H9 (cell line): ENCODE measurements at regions not wholly inside any gene's neighbourhood (a gene's known extent, or its start where the extent isn't known, plus 50 kb on each side); places are given as distances from the start of the nearest gene placed in this dataset.

Experiments
- DNase-seq: peaks from one replicate; pipeline ENCODE4 v3.0.0-alpha.2; 2017
- H2AFZ ChIP-seq: one replicate; pipeline ENCODE4 v1.6.1; 2013; ENCODE audit warnings: mild to moderate bottlenecking, low read length, control low read depth, moderate library complexity
- H2AK5ac ChIP-seq: 2 replicates; pipeline ENCODE4 v1.6.1; 2013; ENCODE audit warnings: low read length, control low read depth, mixed read lengths; ENCODE audit not compliant: insufficient read length
- H2BK120ac ChIP-seq: one replicate; pipeline ENCODE4 v1.6.1; 2013; ENCODE audit warnings: low read depth, mild to moderate bottlenecking, low read length, control low read depth, inconsistent platforms; ENCODE audit not compliant: poor library complexity, severe bottlenecking
- H2BK12ac ChIP-seq: 2 replicates; pipeline ENCODE4 v1.6.1; 2013; ENCODE audit warnings: low read length, control low read depth, mixed read lengths, low read depth; ENCODE audit not compliant: insufficient read length
- H2BK15ac ChIP-seq: 2 replicates; pipeline ENCODE4 v1.6.1; 2013; ENCODE audit warnings: low read depth, low read length, control low read depth
- H2BK20ac ChIP-seq: one replicate; pipeline ENCODE4 v1.6.1; 2013; ENCODE audit warnings: low read depth, mild to moderate bottlenecking, low read length, control low read depth, inconsistent platforms; ENCODE audit not compliant: poor library complexity, severe bottlenecking
- H2BK5ac ChIP-seq: 2 replicates; pipeline ENCODE4 v1.6.1; 2013; ENCODE audit warnings: low read length, control low read depth, mixed read lengths; ENCODE audit not compliant: insufficient read length
- H3K14ac ChIP-seq: 2 replicates; pipeline ENCODE4 v1.6.1; 2013; ENCODE audit warnings: low read length, control low read depth; ENCODE audit not compliant: insufficient read depth
- H3K18ac ChIP-seq: 2 replicates; pipeline ENCODE4 v1.6.1; 2013; ENCODE audit warnings: low read depth, mild to moderate bottlenecking, mixed read lengths, low read length, control low read depth; ENCODE audit not compliant: insufficient read length
- H3K23ac ChIP-seq: 2 replicates; pipeline ENCODE4 v1.6.1; 2013; ENCODE audit warnings: low read length, control low read depth, mixed read lengths, low read depth; ENCODE audit not compliant: insufficient read length
- H3K23me2 ChIP-seq: 2 replicates; pipeline ENCODE4 v1.6.1; 2013; ENCODE audit warnings: low read depth, mild to moderate bottlenecking, mixed read lengths, low read length, control low read depth; ENCODE audit not compliant: insufficient read length, poor library complexity, severe bottlenecking
- H3K27ac ChIP-seq: 2 replicates; pipeline ENCODE4 v1.5.1; 2013; ENCODE audit warnings: low read length, control low read depth, mixed read lengths, low read depth; ENCODE audit not compliant: insufficient read length
- H3K27me3 ChIP-seq: 2 replicates; pipeline ENCODE4 v1.6.1; 2013; ENCODE audit warnings: low read length, control low read depth, inconsistent platforms; ENCODE audit not compliant: insufficient read depth
- H3K4ac ChIP-seq: 2 replicates; pipeline ENCODE4 v1.6.1; 2013; ENCODE audit warnings: low read depth, mild to moderate bottlenecking, control low read depth, inconsistent platforms, low read length, moderate library complexity
- H3K4me1 ChIP-seq: 2 replicates; pipeline ENCODE4 v1.6.1; 2013; ENCODE audit warnings: low read length, control low read depth, inconsistent platforms; ENCODE audit not compliant: insufficient read depth
- H3K4me2 ChIP-seq: 2 replicates; pipeline ENCODE4 v1.6.1; 2013; ENCODE audit warnings: low read length, control low read depth, mixed read lengths; ENCODE audit not compliant: insufficient read length, insufficient read depth
- H3K56ac ChIP-seq: 2 replicates; pipeline ENCODE4 v1.6.1; 2013; ENCODE audit warnings: low read depth, mild to moderate bottlenecking, mixed read lengths, low read length, control low read depth; ENCODE audit not compliant: insufficient read length
- H3K79me1 ChIP-seq: 2 replicates; pipeline ENCODE4 v1.6.1; 2013; ENCODE audit warnings: low read depth, mild to moderate bottlenecking, moderate library complexity, low read length, control low read depth, inconsistent platforms; ENCODE audit not compliant: insufficient read depth, poor library complexity, severe bottlenecking
- H3K79me2 ChIP-seq: 2 replicates; pipeline ENCODE4 v1.6.1; 2013; ENCODE audit warnings: low read length, control low read depth, inconsistent platforms; ENCODE audit not compliant: insufficient read depth
- H3K9ac ChIP-seq: 2 replicates; pipeline ENCODE4 v1.6.1; 2013; ENCODE audit warnings: low read length, control low read depth, mixed read lengths; ENCODE audit not compliant: insufficient read length; ENCODE audit errors: extremely low read depth
- H3K9me3 ChIP-seq: one replicate; pipeline ENCODE4 v1.6.1; 2013; ENCODE audit warnings: low read depth, low read length, inconsistent platforms; ENCODE audit not compliant: control insufficient read depth
- H3T11ph ChIP-seq: one replicate; pipeline ENCODE4 v1.6.1; 2013; ENCODE audit warnings: mild to moderate bottlenecking, low read length, control low read depth, inconsistent platforms
- H4K20me1 ChIP-seq: one replicate; pipeline ENCODE4 v1.6.1; 2013; ENCODE audit not compliant: control insufficient read depth, insufficient read length, insufficient read depth
- H4K5ac ChIP-seq: 2 replicates; pipeline ENCODE4 v1.6.1; 2013; ENCODE audit warnings: low read depth, mild to moderate bottlenecking, mixed read lengths, low read length, control low read depth; ENCODE audit not compliant: insufficient read length
- H4K8ac ChIP-seq: replicated peaks from 2 replicates; pipeline ENCODE4 v1.6.1; 2013; ENCODE audit warnings: low read length, control low read depth, mixed read lengths, low read depth; ENCODE audit not compliant: insufficient read length
- H4K91ac ChIP-seq: 2 replicates; pipeline ENCODE4 v1.6.1; 2013; ENCODE audit warnings: low read depth, mild to moderate bottlenecking, moderate library complexity, mixed read lengths, low read length, control low read depth; ENCODE audit not compliant: insufficient read length
- H3K27ac Mint-ChIP-seq, 3 experiments: 2 replicates in 2 of 3; 3 replicates in 1 of 3; pipeline ENCODE4 v1.8.0; 2020 to 2021; ENCODE audit warnings: mixed read lengths in 3 of 3, mild to moderate bottlenecking in 1 of 3, moderate library complexity in 1 of 3
- H3K27me3 Mint-ChIP-seq: 2 replicates; pipeline ENCODE4 v1.8.0; 2021; ENCODE audit warnings: low read depth, mild to moderate bottlenecking, moderate library complexity, mixed read lengths
- H3K36me3 Mint-ChIP-seq, 3 experiments: 2 replicates in 2 of 3; 3 replicates in 1 of 3; pipeline ENCODE4 v1.8.0; 2020 to 2021; ENCODE audit warnings: low read depth in 3 of 3, mixed read lengths in 3 of 3; ENCODE audit not compliant: insufficient read depth in 1 of 3
- H3K4me1 Mint-ChIP-seq, 2 experiments: 2 replicates each; pipeline ENCODE4 v1.8.0; 2020; ENCODE audit warnings: mixed read lengths in 2 of 2
- H3K4me3 Mint-ChIP-seq, 2 experiments: 2 replicates in 1 of 2; 3 replicates in 1 of 2; pipeline ENCODE4 v1.8.0; 2020 to 2021; ENCODE audit warnings: mild to moderate bottlenecking in 2 of 2, mixed read lengths in 2 of 2, moderate library complexity in 1 of 2
- H3K9me3 Mint-ChIP-seq, 2 experiments: 2 replicates in 1 of 2; 3 replicates in 1 of 2; pipeline ENCODE4 v1.8.0; 2020; ENCODE audit warnings: mild to moderate bottlenecking in 2 of 2, mixed read lengths in 2 of 2, moderate library complexity in 1 of 2
- CTCF ChIP-seq: fragments of 200-600 bp; sonication (generic); conservative IDR thresholded peaks from 3 replicates; pipeline ENCODE4 v1.8.0; 2021; ENCODE audit warnings: antibody characterized with exemption, mild to moderate bottlenecking
- WGBS: extraction: QIAGEN DNeasy Blood & Tissue Kit; methylation state at CpG from one replicate; pipeline ENCODE4 v1.1.7; 2013; ENCODE audit warnings: missing lambda C conversion rate, low lambda C conversion rate, mixed read lengths; ENCODE audit not compliant: insufficient read length; ENCODE audit errors: extremely low coverage; 5-methylcytosine and 5-hydroxymethylcytosine counted together

DNA sequence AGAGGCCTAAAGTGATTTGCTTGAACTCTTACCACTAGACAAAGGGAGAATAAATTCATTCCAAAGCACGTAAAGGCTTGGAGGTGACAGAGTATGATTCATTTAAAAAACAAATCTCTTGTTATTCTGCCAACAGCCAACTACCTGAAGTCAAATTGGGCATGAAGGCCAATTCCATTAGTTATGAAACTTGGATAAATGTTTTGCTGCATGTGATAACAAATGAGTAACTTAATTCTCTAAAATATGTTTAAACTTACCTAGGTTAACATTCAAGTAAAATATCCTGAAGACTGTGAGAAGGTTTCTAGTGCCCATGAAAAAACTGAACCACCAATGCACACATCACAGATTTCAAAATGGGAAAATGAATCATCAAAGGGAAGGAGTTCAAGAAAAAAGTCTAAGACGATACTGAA lies 120.1 kb upstream of the TSLP start:
- Mint-ChIP-seq H3K36me3 (no peaks in the 10 kb centered on the region; a peak in 1 of 7 replicates), H3K27me3 (no peaks in the 10 kb centered on the region), H3K4me1 (peaks cover 2 to 8% of the 10 kb centered on the region in 2 experiments; a peak in 3 of 4 replicates), H3K27ac (no peak overlapping the region), H3K9me3 (peaks cover 2 to 6% of the 10 kb centered on the region in 2 experiments; a peak in 1 of 5 replicates), H3K4me3 (no peak overlapping the region)
- no peaks in the 10 kb centered on the region for H3K79me2 ChIP-seq
- no peak overlapping the region for H2BK20ac ChIP-seq
- H2BK12ac ChIP-seq, result no peak overlapping the region
- no peak overlapping the region for H4K8ac ChIP-seq
- no peak overlapping the region for H2BK15ac ChIP-seq
- no peak overlapping the region for H3K9ac ChIP-seq
- no peak overlapping the region for H3K4me2 ChIP-seq
- no peak overlapping the region for H3T11ph ChIP-seq
- no peak overlapping the region for H3K23ac ChIP-seq
- no CpG with 5 or more reads among the region's 2 CpGs for WGBS
- no peak for TF ChIP-seq CTCF
- no peak for DNase-seq
- H4K5ac ChIP-seq, result no peak overlapping the region
- H3K27ac ChIP-seq, result no peak overlapping the region
- H3K4ac ChIP-seq, result no peak overlapping the region
- H3K27me3 ChIP-seq, result no peaks in the 10 kb centered on the region
- H2BK120ac ChIP-seq, result no peak overlapping the region
- no peak overlapping the region for H2BK5ac ChIP-seq
- H2AFZ ChIP-seq, result no peak overlapping the region
- H3K9me3 ChIP-seq, result no peaks in the 10 kb centered on the region
- H3K56ac ChIP-seq, result no peak overlapping the region
- H2AK5ac ChIP-seq, result no peak overlapping the region
- H4K20me1 ChIP-seq, result no peaks in the 10 kb centered on the region
- H4K91ac ChIP-seq, result no peak overlapping the region
- no peak overlapping the region for H3K18ac ChIP-seq
- H3K4me1 ChIP-seq, result no peaks in the 10 kb centered on the region
- H3K14ac ChIP-seq, result no peak overlapping the region
- H3K23me2 ChIP-seq, result no peaks in the 10 kb centered on the region
- H3K79me1 ChIP-seq, result no peaks in the 10 kb centered on the region
